Activated naive CD4-positive, alpha-beta T cell treated with anti-CD3 and anti-CD28 coated beads, Interleukin-2, amount 50 U/mL, for 24 hours (primary cell): ENCODE measurements at regions not wholly inside any gene's neighbourhood (a gene's known extent, or its start where the extent isn't known, plus 50 kb on each side); places are given as distances from the start of the nearest gene placed in this dataset.

ENCODE experiments used
- H3K27ac Mint-ChIP-seq: one replicate; pipeline ENCODE4 v1.8.0; 2021; ENCODE audit warnings: mild to moderate bottlenecking, mixed read lengths
- H3K27me3 Mint-ChIP-seq: one replicate; pipeline ENCODE4 v1.8.0; 2021; ENCODE audit warnings: mixed read lengths
- H3K36me3 Mint-ChIP-seq: one replicate; pipeline ENCODE4 v1.8.0; 2021; ENCODE audit warnings: mixed read lengths
- H3K4me1 Mint-ChIP-seq: one replicate; pipeline ENCODE4 v1.8.0; 2021; ENCODE audit warnings: mixed read lengths
- H3K4me3 Mint-ChIP-seq: one replicate; pipeline ENCODE4 v1.8.0; 2021; ENCODE audit warnings: mild to moderate bottlenecking, mixed read lengths
- H3K9me3 Mint-ChIP-seq: one replicate; pipeline ENCODE4 v1.8.0; 2021; ENCODE audit warnings: mixed read lengths

- Mint-ChIP-seq H3K36me3 (no peaks in the 10 kb centered on the region), H3K27ac (no peak overlapping the region), H3K27me3 (no peaks in the 10 kb centered on the region), H3K4me3 (peak overlapping the region; percentile 9), H3K4me1 (peaks cover 22% of the 10 kb centered on the region), H3K9me3 (peaks cover 15% of the 10 kb centered on the region)
These were observed 127.4 kb upstream of the GRIK2 start for GRCh38 chr6:101266063-101266462.

GRCh38 chr6:101268541-101268940, 125.0 kb upstream of the GRIK2 start:
- Mint-ChIP-seq H3K27me3 (no peaks in the 10 kb centered on the region), H3K4me1 (peaks cover 22% of the 10 kb centered on the region), H3K36me3 (no peaks in the 10 kb centered on the region), H3K4me3 (no peak overlapping the region), H3K27ac (no peak overlapping the region), H3K9me3 (peaks cover 15% of the 10 kb centered on the region)

GRCh38 chr6:101275251-101275650, 118.3 kb upstream of the GRIK2 start:
- Mint-ChIP-seq H3K36me3 (no peaks in the 10 kb centered on the region), H3K27ac (no peak overlapping the region), H3K9me3 (no peaks in the 10 kb centered on the region), H3K4me1 (no peaks in the 10 kb centered on the region), H3K4me3 (no peak overlapping the region), H3K27me3 (no peaks in the 10 kb centered on the region)

- Mint-ChIP-seq H3K36me3 (no peaks in the 10 kb centered on the region), H3K4me3 (no peak overlapping the region), H3K27me3 (no peaks in the 10 kb centered on the region), H3K4me1 (no peaks in the 10 kb centered on the region), H3K27ac (no peak overlapping the region), H3K9me3 (no peaks in the 10 kb centered on the region)
These were observed 117.4 kb upstream of the GRIK2 start for GRCh38 chr6:101276066-101276465.

- Mint-ChIP-seq H3K4me1 (no peaks in the 10 kb centered on the region), H3K9me3 (no peaks in the 10 kb centered on the region), H3K27me3 (no peaks in the 10 kb centered on the region), H3K4me3 (no peak overlapping the region), H3K36me3 (no peaks in the 10 kb centered on the region), H3K27ac (no peak overlapping the region)
These were observed 114.1 kb upstream of the GRIK2 start for GRCh38 chr6:101279410-101279809.

GRCh38 chr6:101281266-101281665, 112.2 kb upstream of the GRIK2 start:
- Mint-ChIP-seq H3K27ac (no peak overlapping the region), H3K4me1 (no peaks in the 10 kb centered on the region), H3K27me3 (no peaks in the 10 kb centered on the region), H3K4me3 (no peak overlapping the region), H3K9me3 (no peaks in the 10 kb centered on the region), H3K36me3 (no peaks in the 10 kb centered on the region)

GRCh38 chr6:101284131-101284530, 109.4 kb upstream of the GRIK2 start:
- Mint-ChIP-seq H3K27me3 (no peaks in the 10 kb centered on the region), H3K9me3 (no peaks in the 10 kb centered on the region), H3K36me3 (no peaks in the 10 kb centered on the region), H3K4me1 (no peaks in the 10 kb centered on the region), H3K27ac (no peak overlapping the region), H3K4me3 (no peak overlapping the region)

- H3K27me3 Mint-ChIP-seq: no peaks in the 10 kb centered on the region
- peaks cover 4% of the 10 kb centered on the region for H3K9me3 Mint-ChIP-seq
- H3K4me3 Mint-ChIP-seq: no peak overlapping the region
- no peak overlapping the region for H3K27ac Mint-ChIP-seq
- H3K36me3 Mint-ChIP-seq: no peaks in the 10 kb centered on the region
- no peaks in the 10 kb centered on the region for H3K4me1 Mint-ChIP-seq
These were observed 107.4 kb upstream of the GRIK2 start for GRCh38 chr6:101286146-101286545.

- H3K4me1 Mint-ChIP-seq: no peaks in the 10 kb centered on the region
- H3K27me3 Mint-ChIP-seq: no peaks in the 10 kb centered on the region
- H3K9me3 Mint-ChIP-seq: peaks cover 4% of the 10 kb centered on the region
- H3K4me3 Mint-ChIP-seq: no peak overlapping the region
- no peaks in the 10 kb centered on the region for H3K36me3 Mint-ChIP-seq
- H3K27ac Mint-ChIP-seq: no peak overlapping the region
These were observed 103.2 kb upstream of the GRIK2 start for GRCh38 chr6:101290346-101290745.

- no peaks in the 10 kb centered on the region for H3K27me3 Mint-ChIP-seq
- H3K27ac Mint-ChIP-seq: no peak overlapping the region
- H3K4me3 Mint-ChIP-seq: no peak overlapping the region
- no peaks in the 10 kb centered on the region for H3K4me1 Mint-ChIP-seq
- H3K36me3 Mint-ChIP-seq: no peaks in the 10 kb centered on the region
- H3K9me3 Mint-ChIP-seq: peaks cover 4% of the 10 kb centered on the region
These were observed 99.4 kb upstream of the GRIK2 start for GRCh38 chr6:101294051-101294638.

GRCh38 chr6:101294676-101295075, 98.8 kb upstream of the GRIK2 start:
- Mint-ChIP-seq H3K4me3 (no peak overlapping the region), H3K36me3 (no peaks in the 10 kb centered on the region), H3K27me3 (no peaks in the 10 kb centered on the region), H3K4me1 (no peaks in the 10 kb centered on the region), H3K9me3 (peaks cover 4% of the 10 kb centered on the region), H3K27ac (no peak overlapping the region)

GRCh38 chr6:101296169-101296960, 97.1 kb upstream of the GRIK2 start:
- H3K4me3 Mint-ChIP-seq: no peak overlapping the region
- no peaks in the 10 kb centered on the region for H3K36me3 Mint-ChIP-seq
- no peak overlapping the region for H3K27ac Mint-ChIP-seq
- H3K9me3 Mint-ChIP-seq: peaks cover 7% of the 10 kb centered on the region
- H3K4me1 Mint-ChIP-seq: no peaks in the 10 kb centered on the region
- H3K27me3 Mint-ChIP-seq: no peaks in the 10 kb centered on the region

GRCh38 chr6:101302593-101302992, 90.9 kb upstream of the GRIK2 start:
- Mint-ChIP-seq H3K27ac (no peak overlapping the region), H3K4me3 (no peak overlapping the region), H3K4me1 (peaks cover 3% of the 10 kb centered on the region), H3K36me3 (no peaks in the 10 kb centered on the region), H3K9me3 (peaks cover 19% of the 10 kb centered on the region), H3K27me3 (no peaks in the 10 kb centered on the region)

- no peaks in the 10 kb centered on the region for H3K27me3 Mint-ChIP-seq
- no peaks in the 10 kb centered on the region for H3K36me3 Mint-ChIP-seq
- peaks cover 19% of the 10 kb centered on the region for H3K9me3 Mint-ChIP-seq
- H3K27ac Mint-ChIP-seq: no peak overlapping the region
- peaks cover 3% of the 10 kb centered on the region for H3K4me1 Mint-ChIP-seq
- H3K4me3 Mint-ChIP-seq: no peak overlapping the region
These were observed 90.0 kb upstream of the GRIK2 start for GRCh38 chr6:101303495-101303894.

GRCh38 chr6:101312652-101313051, 80.9 kb upstream of the GRIK2 start:
- Mint-ChIP-seq H3K4me3 (no peak overlapping the region), H3K36me3 (no peaks in the 10 kb centered on the region), H3K27ac (no peak overlapping the region), H3K9me3 (no peaks in the 10 kb centered on the region), H3K4me1 (no peaks in the 10 kb centered on the region), H3K27me3 (no peaks in the 10 kb centered on the region)

- Mint-ChIP-seq H3K27me3 (no peaks in the 10 kb centered on the region), H3K4me1 (no peaks in the 10 kb centered on the region), H3K4me3 (no peak overlapping the region), H3K27ac (no peak overlapping the region), H3K9me3 (no peaks in the 10 kb centered on the region), H3K36me3 (no peaks in the 10 kb centered on the region)
These were observed 70.6 kb upstream of the GRIK2 start for GRCh38 chr6:101322921-101323320.

GRCh38 chr6:101326411-101326810, 67.1 kb upstream of the GRIK2 start:
- H3K27me3 Mint-ChIP-seq: no peaks in the 10 kb centered on the region

More at GRCh38 chr6:101326411-101326810, 67.1 kb upstream of the GRIK2 start:
- H3K4me3 Mint-ChIP-seq: no peak overlapping the region
- H3K4me1 Mint-ChIP-seq: no peaks in the 10 kb centered on the region
- H3K36me3 Mint-ChIP-seq: no peaks in the 10 kb centered on the region
- no peaks in the 10 kb centered on the region for H3K9me3 Mint-ChIP-seq
- no peak overlapping the region for H3K27ac Mint-ChIP-seq
